HepG2 (cell line): ENCODE measurements at regions not wholly inside any gene's neighbourhood (a gene's known extent, or its start where the extent isn't known, plus 50 kb on each side); places are given as distances from the start of the nearest gene placed in this dataset.

ENCODE experiments used
- ATAC-seq: fragments of 200-7000 bp; cut with Tn5 transposase; 3 replicates; pipeline ENCODE4 v1.9.1; 2020; ENCODE audit warnings: mild to moderate bottlenecking, moderate library complexity
- BruUV-seq: library from RNA; stranded (reverse); fragments of 400-500 nt; replicated peaks from 2 replicates; lab custom pipeline; 2021; lab: Mats Ljungman, UMichigan
- CTCF ChIA-PET: fragments of 300-600 bp; formaldehyde crosslinking; extraction: SDS; loops from one replicate; lab custom pipeline; 2021; ENCODE audit warnings: low total read pairs, inconsistent platforms, low intra/inter-chr PET ratio; lab: Yijun Ruan, JAX
- POLR2A ChIA-PET: fragments of 350-600 bp; sonication (Branson Sonifier 250); formaldehyde crosslinking; loops from one replicate; lab custom pipeline; 2020; ENCODE audit warnings: antibody characterized with exemption, inconsistent platforms; lab: Yijun Ruan, JAX
- DNase-seq: peaks from one replicate; pipeline ENCODE4 v3.0.0-alpha.2; 2015; ENCODE audit warnings: low spot score
- FAIRE-seq: peaks from 3 replicates; lab custom pipeline; 2011; peaks lifted over from hg19 to GRCh38; lab: Jason Lieb, UNC
- H2AFZ ChIP-seq: one replicate; pipeline ENCODE4 v1.6.1; 2011; ENCODE audit warnings: low read length, inconsistent platforms
- H3K27ac ChIP-seq: fragments of 300-600 bp; 3 replicates; pipeline ENCODE4 v1.8.0; 2011; ENCODE audit warnings: mixed run types, mild to moderate bottlenecking, mixed read lengths, low read length, inconsistent platforms; ENCODE audit not compliant: insufficient read depth; ENCODE audit errors: extremely low read length
- H3K27me3 ChIP-seq, 2 experiments: fragments of 200-600 bp in 1 of 2; 2 replicates in 1 of 2; 3 replicates in 1 of 2; pipeline versions ENCODE4 v1.6.0 to v1.8.0; 2011; ENCODE audit warnings: low read length in 2 of 2, mild to moderate bottlenecking in 2 of 2, moderate library complexity in 2 of 2, inconsistent platforms in 1 of 2; ENCODE audit not compliant: insufficient read depth in 2 of 2, control insufficient read depth in 1 of 2
- H3K36me3 ChIP-seq, 2 experiments: fragments of 200-600 bp in 1 of 2; replicated peaks in 1 of 2; 2 replicates in 1 of 2; 3 replicates in 1 of 2; pipeline versions ENCODE4 v1.5.1 to v1.8.0; 2011; ENCODE audit warnings: low read length in 2 of 2, inconsistent platforms in 1 of 2; ENCODE audit not compliant: insufficient read depth in 2 of 2, control insufficient read depth in 1 of 2
- H3K4me1 ChIP-seq: 2 replicates; pipeline ENCODE4 v1.5.1; 2012; ENCODE audit warnings: low read length, inconsistent platforms; ENCODE audit not compliant: insufficient read depth
- H3K4me2 ChIP-seq: 2 replicates; pipeline ENCODE4 v1.6.0; 2011; ENCODE audit warnings: low read depth, low read length, inconsistent platforms
- H3K4me3 ChIP-seq, 3 experiments: fragments of 200-600 bp in 1 of 3; sonication (generic), shearing (Covaris generic) in 1 of 3; replicated peaks in 1 of 3; 2 replicates each; pipeline ENCODE4 v1.5.1; 2011 to 2016; ENCODE audit warnings: low read length in 3 of 3, inconsistent platforms in 2 of 3, low read depth in 2 of 3, mild to moderate bottlenecking in 2 of 3, control low read depth in 1 of 3, mixed read lengths in 1 of 3; ENCODE audit not compliant: insufficient read depth in 1 of 3
- H3K79me2 ChIP-seq: one replicate; pipeline ENCODE4 v1.6.1; 2011; ENCODE audit warnings: low read length, inconsistent platforms; ENCODE audit not compliant: insufficient read depth
- H3K9ac ChIP-seq: 2 replicates; pipeline ENCODE4 v1.6.0; 2011; ENCODE audit warnings: mild to moderate bottlenecking, low read depth, low read length, inconsistent platforms; ENCODE audit not compliant: insufficient read depth
- H3K9me3 ChIP-seq: 2 replicates; pipeline ENCODE4 v1.5.1; 2012; ENCODE audit warnings: mild to moderate bottlenecking, low read length
- H4K20me1 ChIP-seq: 2 replicates; pipeline ENCODE4 v1.6.0; 2011; ENCODE audit warnings: inconsistent platforms, mild to moderate bottlenecking, low read length, moderate library complexity; ENCODE audit not compliant: insufficient read depth
- BCLAF1 ChIP-seq: fragments of 450-650 bp; IDR thresholded peaks from 2 replicates; pipeline ENCODE4 v1.6.1; 2017; ENCODE audit warnings: mild to moderate bottlenecking
- EEA1 ChIP-seq: sonication (generic); formaldehyde crosslinking; IDR thresholded peaks from 2 replicates; pipeline ENCODE4 v1.5.1; 2020; ENCODE audit warnings: mild to moderate bottlenecking, missing genetic modification reagents, borderline replicate concordance
- JUND ChIP-seq: sonication (generic); formaldehyde crosslinking; IDR thresholded peaks from 2 replicates; pipeline ENCODE4 v1.8.0; 2022; ENCODE audit warnings: mild to moderate bottlenecking, missing genetic modification reagents
- MBNL3 ChIP-seq: fragments of 250-450 bp; sonication (Bioruptor Pico); conservative IDR thresholded peaks from 2 replicates; pipeline ENCODE4 v1.8.0; 2022; ENCODE audit warnings: mild to moderate bottlenecking, inconsistent platforms
- MXD4 ChIP-seq: IDR thresholded peaks from 2 replicates; pipeline ENCODE4 v1.6.1; 2016; ENCODE audit warnings: mild to moderate bottlenecking, missing biosample characterization, missing genetic modification reagents
- SNAPC2 ChIP-seq: sonication (generic); formaldehyde crosslinking; IDR thresholded peaks from 2 replicates; pipeline ENCODE4 v1.8.1; 2022; ENCODE audit warnings: mild to moderate bottlenecking, missing genetic modification reagents
- TCF12 ChIP-seq, 2 experiments: fragments of 450-650 bp in 1 of 2; sonication (generic) in 1 of 2; formaldehyde crosslinking in 1 of 2; IDR thresholded peaks; 2 replicates each; pipeline versions ENCODE4 v1.6.1 to v1.8.0; 2017 to 2022; ENCODE audit warnings: antibody characterized with exemption in 1 of 2, mild to moderate bottlenecking in 1 of 2, missing genetic modification reagents in 1 of 2, moderate library complexity in 1 of 2
- ZNF12 ChIP-seq: sonication (generic); formaldehyde crosslinking; IDR thresholded peaks from 2 replicates; pipeline ENCODE4 v1.5.0; 2020; ENCODE audit warnings: missing genetic modification reagents
- ZNF383 ChIP-seq: sonication (generic); formaldehyde crosslinking; IDR thresholded peaks from 2 replicates; pipeline ENCODE4 v1.4.0; 2020; ENCODE audit warnings: missing genetic modification reagents, mild to moderate bottlenecking, borderline replicate concordance
- ZNF639 ChIP-seq: conservative IDR thresholded peaks from 2 replicates; pipeline ENCODE4 v1.6.1; 2018; ENCODE audit warnings: missing genetic modification reagents
- ZNF788 ChIP-seq: sonication (generic); formaldehyde crosslinking; IDR thresholded peaks from 2 replicates; pipeline ENCODE4 v1.5.0; 2020; ENCODE audit warnings: mild to moderate bottlenecking, missing genetic modification reagents, borderline replicate concordance
- WGBS: methylation state at CpG from one replicate; pipeline ENCODE4 v1.1.6; 2017; ENCODE audit warnings: low lambda C conversion rate; 5-methylcytosine and 5-hydroxymethylcytosine counted together
- in situ Hi-C: cut with HindIII; loops from 2 replicates; pipeline ENCODE4 v1.10.0; 2017; ENCODE audit warnings: low pct_unique_long_range_greater_than_20kb; ENCODE audit not compliant: extremely low pct_ligation_motif_present
- intact Hi-C: fragments of 100-400 bp; cut with micrococcal nuclease; formaldehyde crosslinking; loops from one replicate; pipeline ENCODE4 v1.10.0; 2022; ENCODE audit not compliant: unreplicated experiment
- TF ChIP-seq, protein P1 (sequence below): sonication (generic); formaldehyde crosslinking; IDR thresholded peaks from 2 replicates; pipeline ENCODE4 v1.4.0; 2020; ENCODE audit warnings: missing genetic modification reagents, borderline replicate concordance
- TF ChIP-seq, protein P2 (sequence below): sonication (generic); formaldehyde crosslinking; IDR thresholded peaks from 2 replicates; pipeline ENCODE4 v1.5.0; 2020; ENCODE audit warnings: mild to moderate bottlenecking, missing genetic modification reagents

GRCh38 chr12:131542351-131542750, 168.5 kb upstream of the SFSWAP start:
- POLR2A ChIA-PET, result no interaction called here
- no peaks in the 10 kb centered on the region for H4K20me1 ChIP-seq
- no peaks in the 10 kb centered on the region for H3K79me2 ChIP-seq
- FAIRE-seq, result no peak
- no peaks in the 10 kb centered on the region for H3K9me3 ChIP-seq
- CTCF ChIA-PET, result no interaction called here
- no peak overlapping the region for H3K9ac ChIP-seq
- no peak overlapping the region for H2AFZ ChIP-seq
- intact Hi-C loops, result no loop called here
- no peak overlapping the region for H3K4me3 ChIP-seq
- H3K4me1 ChIP-seq, result no peaks in the 10 kb centered on the region
- no peak overlapping the region for H3K4me2 ChIP-seq
- H3K27me3 ChIP-seq, result peaks cover 5 to 9% of the 10 kb centered on the region in 2 experiments; a peak in 2 of 5 replicates
- DNase-seq, result no peak
- WGBS, result 5% methylated on average over 4 of the region's 4 CpGs
- BruUV-seq, result no TSS peak
- TF ChIP-seq, protein P1, sequence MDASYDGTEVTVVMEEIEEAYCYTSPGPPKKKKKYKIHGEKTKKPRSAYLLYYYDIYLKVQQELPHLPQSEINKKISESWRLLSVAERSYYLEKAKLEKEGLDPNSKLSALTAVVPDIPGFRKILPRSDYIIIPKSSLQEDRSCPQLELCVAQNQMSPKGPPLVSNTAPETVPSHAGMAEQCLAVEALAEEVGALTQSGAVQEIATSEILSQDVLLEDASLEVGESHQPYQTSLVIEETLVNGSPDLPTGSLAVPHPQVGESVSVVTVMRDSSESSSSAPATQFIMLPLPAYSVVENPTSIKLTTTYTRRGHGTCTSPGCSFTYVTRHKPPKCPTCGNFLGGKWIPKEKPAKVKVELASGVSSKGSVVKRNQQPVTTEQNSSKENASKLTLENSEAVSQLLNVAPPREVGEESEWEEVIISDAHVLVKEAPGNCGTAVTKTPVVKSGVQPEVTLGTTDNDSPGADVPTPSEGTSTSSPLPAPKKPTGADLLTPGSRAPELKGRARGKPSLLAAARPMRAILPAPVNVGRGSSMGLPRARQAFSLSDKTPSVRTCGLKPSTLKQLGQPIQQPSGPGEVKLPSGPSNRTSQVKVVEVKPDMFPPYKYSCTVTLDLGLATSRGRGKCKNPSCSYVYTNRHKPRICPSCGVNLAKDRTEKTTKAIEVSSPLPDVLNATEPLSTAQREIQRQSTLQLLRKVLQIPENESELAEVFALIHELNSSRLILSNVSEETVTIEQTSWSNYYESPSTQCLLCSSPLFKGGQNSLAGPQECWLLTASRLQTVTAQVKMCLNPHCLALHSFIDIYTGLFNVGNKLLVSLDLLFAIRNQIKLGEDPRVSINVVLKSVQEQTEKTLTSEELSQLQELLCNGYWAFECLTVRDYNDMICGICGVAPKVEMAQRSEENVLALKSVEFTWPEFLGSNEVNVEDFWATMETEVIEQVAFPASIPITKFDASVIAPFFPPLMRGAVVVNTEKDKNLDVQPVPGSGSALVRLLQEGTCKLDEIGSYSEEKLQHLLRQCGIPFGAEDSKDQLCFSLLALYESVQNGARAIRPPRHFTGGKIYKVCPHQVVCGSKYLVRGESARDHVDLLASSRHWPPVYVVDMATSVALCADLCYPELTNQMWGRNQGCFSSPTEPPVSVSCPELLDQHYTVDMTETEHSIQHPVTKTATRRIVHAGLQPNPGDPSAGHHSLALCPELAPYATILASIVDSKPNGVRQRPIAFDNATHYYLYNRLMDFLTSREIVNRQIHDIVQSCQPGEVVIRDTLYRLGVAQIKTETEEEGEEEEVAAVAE, result no peak
- TF ChIP-seq, protein P2, sequence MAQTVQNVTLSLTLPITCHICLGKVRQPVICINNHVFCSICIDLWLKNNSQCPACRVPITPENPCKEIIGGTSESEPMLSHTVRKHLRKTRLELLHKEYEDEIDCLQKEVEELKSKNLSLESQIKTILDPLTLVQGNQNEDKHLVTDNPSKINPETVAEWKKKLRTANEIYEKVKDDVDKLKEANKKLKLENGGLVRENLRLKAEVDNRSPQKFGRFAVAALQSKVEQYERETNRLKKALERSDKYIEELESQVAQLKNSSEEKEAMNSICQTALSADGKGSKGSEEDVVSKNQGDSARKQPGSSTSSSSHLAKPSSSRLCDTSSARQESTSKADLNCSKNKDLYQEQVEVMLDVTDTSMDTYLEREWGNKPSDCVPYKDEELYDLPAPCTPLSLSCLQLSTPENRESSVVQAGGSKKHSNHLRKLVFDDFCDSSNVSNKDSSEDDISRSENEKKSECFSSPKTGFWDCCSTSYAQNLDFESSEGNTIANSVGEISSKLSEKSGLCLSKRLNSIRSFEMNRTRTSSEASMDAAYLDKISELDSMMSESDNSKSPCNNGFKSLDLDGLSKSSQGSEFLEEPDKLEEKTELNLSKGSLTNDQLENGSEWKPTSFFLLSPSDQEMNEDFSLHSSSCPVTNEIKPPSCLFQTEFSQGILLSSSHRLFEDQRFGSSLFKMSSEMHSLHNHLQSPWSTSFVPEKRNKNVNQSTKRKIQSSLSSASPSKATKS (CRISPR knock-in tag), result no peak
- TF ChIP-seq ZNF12 (CRISPR knock-in tag), result no peak
- no peak for TF ChIP-seq BCLAF1
- TF ChIP-seq JUND (CRISPR knock-in tag), result no peak
- TF ChIP-seq ZNF788, result no peak
- TF ChIP-seq MBNL3 (CRISPR knock-in tag), result no peak
- TF ChIP-seq ZNF383 (CRISPR knock-in tag), result no peak
- TF ChIP-seq SNAPC2 (CRISPR knock-in tag), result no peak
- no peak for TF ChIP-seq MXD4 (CRISPR knock-in tag)
- no peak for TF ChIP-seq ZNF639 (CRISPR knock-in tag)
- TF ChIP-seq EEA1 (CRISPR knock-in tag), result no peak
- TF ChIP-seq TCF12 (IDR thresholded peaks at IDR 0.05), result no peak
- no peak for TF ChIP-seq TCF12 (CRISPR knock-in tag; IDR thresholded peaks at IDR 0.05)
- H3K27ac ChIP-seq, result no peak overlapping the region
- no peak for ATAC-seq
- H3K36me3 ChIP-seq, result no peaks in the 10 kb centered on the region
- in situ Hi-C loops, result no loop called here
